ENCODE measurements at regions not wholly inside any gene's neighbourhood (a gene's known extent, or its start where the extent isn't known, plus 50 kb on each side); places are given as distances from the start of the nearest gene placed in this dataset.
"Not testable (repeated sequence)": the region's sequence is repeated elsewhere in the genome, so short reads cannot be mapped to it uniquely, and the experiment has no call there.

GRCh38 chr17:53218723-53219122 lies 604.0 kb upstream of the KIF2B start:
- TF ChIP-seq CTCF (IDR thresholded peaks at IDR 0.05) = no peak
- no peaks in the 10 kb centered on the region for H3K36me3 ChIP-seq (replicated peaks in 1 of 2; ENCODE audit: insufficient read depth in 1 of 2, low read depth in 2 of 2)
- WGBS, 2 donors = 56 to 57% methylated on average over 2 of the region's 2 CpGs

DNA sequence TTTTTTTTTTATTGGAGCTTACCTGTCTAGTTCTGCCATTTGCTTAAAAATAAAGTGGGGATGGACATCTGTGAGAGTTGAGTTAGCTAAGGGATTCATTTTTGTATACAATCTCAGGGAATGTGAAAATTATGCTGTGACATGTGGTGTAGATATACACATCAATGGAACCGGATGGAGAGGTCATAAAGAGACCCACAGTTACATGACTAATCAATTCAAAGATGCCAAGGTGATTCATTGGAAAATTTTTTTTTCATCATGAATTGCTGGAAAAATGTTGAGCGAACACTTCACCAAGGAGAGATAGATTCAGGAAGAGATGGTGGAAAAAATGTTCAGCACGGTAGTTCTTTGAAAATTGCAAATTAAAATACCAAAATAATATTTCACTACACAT lies 605.4 kb upstream of the KIF2B start:
- H3K27ac ChIP-seq = no peak overlapping the region
- H3K27me3 ChIP-seq = no peaks in the 10 kb centered on the region
- DNase-seq (no peak), ATAC-seq (no peak)
- WGBS, 2 donors = 51 to 66% methylated on average over 3 of the region's 3 CpGs
- intact Hi-C loops (cut with DNase I) = no loop called here
- no peak overlapping the region for H3K4me3 ChIP-seq
- no peaks in the 10 kb centered on the region for H3K4me1 ChIP-seq
- TF ChIP-seq POLR2A (IDR thresholded peaks at IDR 0.05) = no peak
- TF ChIP-seq CTCF (IDR thresholded peaks at IDR 0.05) = no peak
- no peaks in the 10 kb centered on the region for H3K36me3 ChIP-seq (replicated peaks in 1 of 2; ENCODE audit: insufficient read depth in 1 of 2, low read depth in 2 of 2)
- H3K9me3 ChIP-seq = no peaks in the 10 kb centered on the region

More at GRCh38 chr17:53218723-53219122, 604.0 kb upstream of the KIF2B start:
- intact Hi-C loops (cut with DNase I) = no loop called here
- Histone ChIP-seq H3K27ac (no peak overlapping the region), H3K4me3 (no peak overlapping the region), H3K4me1 (no peaks in the 10 kb centered on the region), H3K27me3 (no peaks in the 10 kb centered on the region), H3K9me3 (no peaks in the 10 kb centered on the region)
- ATAC-seq (no peak), DNase-seq (no peak)

DNA sequence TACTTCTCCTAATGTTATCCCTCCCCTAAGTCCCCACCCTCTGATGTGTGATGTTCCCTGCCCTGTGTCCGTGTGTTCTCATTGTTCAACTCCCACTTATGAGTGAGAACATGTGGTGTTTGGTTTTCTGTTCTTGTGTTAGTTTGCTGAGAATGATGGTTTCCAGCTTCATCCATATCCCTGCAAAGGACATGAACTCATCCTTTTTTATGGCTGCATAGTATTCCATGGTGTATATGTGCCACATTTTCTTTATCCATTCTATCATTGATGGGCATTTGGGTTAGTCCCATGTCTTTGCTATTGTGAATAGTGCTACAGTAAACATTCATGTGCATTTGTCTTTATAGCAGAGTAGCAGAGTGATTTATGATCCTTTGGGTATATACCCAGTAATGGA lies 613.8 kb upstream of the KIF2B start:
- DNase-seq; H3K36me3 ChIP-seq (replicated peaks in 1 of 2; ENCODE audit: insufficient read depth in 1 of 2, low read depth in 2 of 2); H3K4me3 ChIP-seq; H3K27ac ChIP-seq; H3K4me1 ChIP-seq; H3K27me3 ChIP-seq; ATAC-seq; H3K9me3 ChIP-seq; intact Hi-C loops (cut with DNase I): not testable (repeated sequence)
- 55 to 84% methylated on average over 1 of the region's 1 CpG for WGBS, 2 donors

DNA sequence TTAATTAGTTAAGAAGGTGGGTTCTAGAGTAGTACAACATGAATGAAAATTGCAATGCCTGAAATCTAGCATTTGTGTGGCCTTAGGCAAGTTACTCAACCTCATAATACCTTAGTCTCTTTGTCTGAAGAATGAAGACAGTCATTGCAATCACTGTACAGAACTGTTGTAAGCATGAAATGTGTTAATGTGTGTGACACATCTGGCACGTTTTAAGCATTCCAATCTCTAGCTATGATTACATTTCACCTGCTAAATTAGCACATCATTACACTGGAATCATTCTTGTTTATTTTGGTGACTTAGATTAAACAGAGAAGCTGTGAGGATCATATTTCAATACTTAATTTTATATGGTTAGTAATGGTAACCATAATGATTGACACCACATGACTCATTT lies 629.7 kb upstream of the KIF2B start:
- ATAC-seq = no peak
- intact Hi-C loops (cut with DNase I) = no loop called here
- Histone ChIP-seq H3K9me3 (no peaks in the 10 kb centered on the region), H3K4me1 (no peaks in the 10 kb centered on the region), H3K27ac (no peak overlapping the region), H3K27me3 (no peaks in the 10 kb centered on the region), H3K4me3 (no peak overlapping the region), H3K36me3 (replicated peaks in 1 of 2; ENCODE audit: insufficient read depth in 1 of 2, low read depth in 2 of 2) (no peaks in the 10 kb centered on the region)
- no peak for TF ChIP-seq POLR2A (IDR thresholded peaks at IDR 0.05)
- TF ChIP-seq CTCF (IDR thresholded peaks at IDR 0.05) = no peak
- no peak for DNase-seq
- 23 to 24% methylated on average over 1 of the region's 1 CpG for WGBS, 2 donors

- no peak for DNase-seq
- Histone ChIP-seq H3K4me1 (no peaks in the 10 kb centered on the region), H3K4me3 (no peak overlapping the region), H3K27ac (no peak overlapping the region), H3K9me3 (no peaks in the 10 kb centered on the region), H3K27me3 (no peaks in the 10 kb centered on the region), H3K36me3 (replicated peaks in 1 of 2; ENCODE audit: insufficient read depth in 1 of 2, low read depth in 2 of 2) (no peaks in the 10 kb centered on the region)
- intact Hi-C loops (cut with DNase I) = no loop called here
- TF ChIP-seq POLR2A (IDR thresholded peaks at IDR 0.05) = no peak
- no peak for TF ChIP-seq CTCF (IDR thresholded peaks at IDR 0.05)
- ATAC-seq = no peak
Observed at GRCh38 chr17:53191878-53192277, 630.8 kb upstream of the KIF2B start.
